NCI-H2029 (cell line): ENCODE measurements at regions not wholly inside any gene's neighbourhood (a gene's known extent, or its start where the extent isn't known, plus 50 kb on each side); places are given as distances from the start of the nearest gene placed in this dataset.
"Not testable (repeated sequence)": the region's sequence is repeated elsewhere in the genome, so short reads cannot be mapped to it uniquely, and the experiment has no call there.

Experiments used
- DNase-seq: peaks from one replicate; lab custom pipeline; 2025; lab: John Stamatoyannopoulos, UW

- no peak for DNase-seq
Measured at GRCh38 chr2:180291552-180292421, 284.7 kb upstream of the CWC22 start.

- no peak for DNase-seq
Measured at GRCh38 chr2:180291060-180291459, 284.0 kb upstream of the CWC22 start.

GRCh38 chr2:180289627-180290026, 282.5 kb upstream of the CWC22 start:
- no peak for DNase-seq

- no peak for DNase-seq
Measured at GRCh38 chr2:180279581-180279980, 272.5 kb upstream of the CWC22 start.

GRCh38 chr2:180276733-180277132, 269.6 kb upstream of the CWC22 start:
- DNase-seq: no peak

- no peak for DNase-seq
Measured at GRCh38 chr2:180268006-180268405, 260.9 kb upstream of the CWC22 start.

GRCh38 chr2:180261976-180262375, 254.9 kb upstream of the CWC22 start:
- no peak for DNase-seq

- no peak for DNase-seq
Measured at GRCh38 chr2:180258579-180258978, 251.5 kb upstream of the CWC22 start.

- no peak for DNase-seq
Measured at GRCh38 chr2:180258041-180258537, 251.0 kb upstream of the CWC22 start.

- no peak for DNase-seq
Measured at GRCh38 chr2:180257247-180257646, 250.2 kb upstream of the CWC22 start.

- no peak for DNase-seq
Measured at GRCh38 chr2:180255981-180256380, 248.9 kb upstream of the CWC22 start.

- no peak for DNase-seq
Measured at GRCh38 chr2:180254872-180255271, 247.8 kb upstream of the CWC22 start.

- DNase-seq: no peak
Measured at GRCh38 chr2:180247658-180248057, 240.6 kb upstream of the CWC22 start.

GRCh38 chr2:180246268-180246667, 239.2 kb upstream of the CWC22 start:
- no peak for DNase-seq

- DNase-seq: no peak
Measured at GRCh38 chr2:180240774-180241173, 233.7 kb upstream of the CWC22 start.

GRCh38 chr2:180238729-180239128, 231.6 kb upstream of the CWC22 start:
- no peak for DNase-seq

- not testable (repeated sequence) for DNase-seq
Measured at GRCh38 chr2:180236061-180236460, 229.0 kb upstream of the CWC22 start.

- DNase-seq: not testable (repeated sequence)
Measured at GRCh38 chr2:180235506-180235905, 228.4 kb upstream of the CWC22 start.

- DNase-seq: not testable (repeated sequence)
Measured at GRCh38 chr2:180234991-180235390, 227.9 kb upstream of the CWC22 start.

- no peak for DNase-seq
Measured at GRCh38 chr2:180231015-180231414, 223.9 kb upstream of the CWC22 start.

- no peak for DNase-seq
Measured at GRCh38 chr2:180227461-180227860, 220.4 kb upstream of the CWC22 start.

GRCh38 chr2:180225118-180225517, 218.0 kb upstream of the CWC22 start:
- DNase-seq: no peak

GRCh38 chr2:180222644-180223043, 215.5 kb upstream of the CWC22 start:
- no peak for DNase-seq

GRCh38 chr2:180219491-180219890, 212.4 kb upstream of the CWC22 start:
- DNase-seq: no peak
